Cardiac fibroblast (primary cell): ENCODE measurements at regions not wholly inside any gene's neighbourhood (a gene's known extent, or its start where the extent isn't known, plus 50 kb on each side); places are given as distances from the start of the nearest gene placed in this dataset.
A peak's percentile ranks its signal among the peaks of the same experiment; 100 is the strongest.

Experiments used
- DNase-seq, 2 donors: peaks; one replicate each; pipeline versions ENCODE4 v3.0.0 to v3.0.0-alpha.2; 2010; ENCODE audit warnings: low read depth in 2 of 2
- H3K4me3 ChIP-seq, 2 donors: replicated peaks in 1 of 2; 1 replicate in 1 of 2; 2 replicates in 1 of 2; pipeline ENCODE4 v1.5.1; 2011; ENCODE audit warnings: low read depth in 2 of 2, low read length in 2 of 2, mild to moderate bottlenecking in 2 of 2, moderate library complexity in 1 of 2
- CTCF ChIP-seq: IDR thresholded peaks from one replicate; pipeline ENCODE4 v1.5.1; 2011; ENCODE audit warnings: low read depth, mild to moderate bottlenecking, low read length, inconsistent platforms

- no peak for TF ChIP-seq CTCF
- H3K4me3 ChIP-seq = no peak overlapping the region
- DNase-seq = no peak
Observed at GRCh38 chr2:123258877-123259539, 766.1 kb upstream of the CNTNAP5 start.

GRCh38 chr2:123262856-123263255, 762.2 kb upstream of the CNTNAP5 start:
- no peak for DNase-seq
- no peak for TF ChIP-seq CTCF
- H3K4me3 ChIP-seq = no peak overlapping the region

- TF ChIP-seq CTCF = no peak
- H3K4me3 ChIP-seq = no peak overlapping the region
- no peak for DNase-seq
Observed at GRCh38 chr2:123283431-123283830, 741.7 kb upstream of the CNTNAP5 start.

- peak; percentile 21 to 33 for DNase-seq
- no peak overlapping the region for H3K4me3 ChIP-seq
- TF ChIP-seq CTCF = no peak
Observed at GRCh38 chr2:123303731-123304130, 721.4 kb upstream of the CNTNAP5 start.
